Stromal cell of bone marrow (primary cell): ENCODE measurements at regions not wholly inside any gene's neighbourhood (a gene's known extent, or its start where the extent isn't known, plus 50 kb on each side); places are given as distances from the start of the nearest gene placed in this dataset.
"Not testable (repeated sequence)": the region's sequence is repeated elsewhere in the genome, so short reads cannot be mapped to it uniquely, and the experiment has no call there.

Experiments used
- DNase-seq: peaks from one replicate; pipeline ENCODE4 v3.0.0-alpha.2; 2012; ENCODE audit warnings: low read depth

DNA sequence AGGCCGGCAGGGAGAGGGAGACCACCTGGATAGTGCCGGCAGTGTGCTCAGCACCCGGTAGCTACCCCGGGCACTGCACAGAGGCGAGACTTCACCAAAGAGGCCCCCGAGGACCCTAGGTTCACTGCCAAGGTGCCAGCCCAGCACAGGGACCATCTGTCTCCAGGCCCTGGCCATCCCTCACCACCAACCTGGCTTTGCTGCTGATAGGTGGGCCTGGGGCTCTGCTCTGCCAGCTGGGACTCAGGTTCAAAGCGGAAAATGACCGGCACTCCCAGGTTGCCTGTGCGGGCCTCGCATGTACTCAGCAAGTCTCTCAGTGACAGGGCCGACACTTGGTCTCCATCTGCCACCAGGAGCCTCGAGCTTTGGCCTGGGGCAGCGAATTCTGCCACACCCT lies 812.2 kb downstream of the BRD1 start:
- DNase-seq, result no peak

GRCh38 chr22:49014227-49015201 lies 813.2 kb downstream of the BRD1 start:
- DNase-seq, result no peak

- DNase-seq, result no peak
Measured at GRCh38 chr22:49013707-49014106, 814.0 kb downstream of the BRD1 start.

DNA sequence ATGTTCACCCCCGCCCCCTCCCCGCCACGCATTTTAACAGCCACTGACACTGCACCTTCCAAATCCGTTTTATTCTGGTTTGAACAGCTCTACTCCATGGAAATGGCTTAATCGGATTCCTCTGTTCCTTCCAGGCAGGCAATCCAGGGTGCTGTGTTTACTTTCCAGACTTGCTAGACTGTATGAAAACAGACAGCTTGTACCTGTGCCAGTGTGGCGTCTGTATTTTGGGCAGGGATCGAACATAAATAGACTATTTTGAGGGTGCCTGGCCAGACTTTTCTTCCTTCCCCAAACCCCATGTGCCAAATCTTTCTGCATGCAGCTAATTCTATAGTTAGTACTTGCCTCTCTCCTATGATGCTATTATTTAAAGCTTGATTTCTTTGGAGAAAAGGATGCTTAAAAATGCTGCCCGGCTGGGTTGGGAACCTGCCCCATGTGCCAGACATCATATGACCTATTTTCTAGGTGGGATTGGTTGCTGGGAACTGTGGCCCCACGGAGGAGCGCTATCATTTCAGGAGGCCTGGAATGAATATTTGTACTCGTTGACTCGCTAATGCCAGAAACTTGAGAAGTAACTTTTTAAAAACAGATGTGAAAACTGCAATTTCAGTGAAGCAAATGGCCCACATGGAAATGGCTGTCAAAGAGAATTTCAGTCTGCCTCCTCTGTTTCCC lies 814.8 kb downstream of the BRD1 start:
- no peak for DNase-seq

- DNase-seq, result no peak
Measured at GRCh38 chr22:49011769-49012648, 815.7 kb downstream of the BRD1 start.

DNA sequence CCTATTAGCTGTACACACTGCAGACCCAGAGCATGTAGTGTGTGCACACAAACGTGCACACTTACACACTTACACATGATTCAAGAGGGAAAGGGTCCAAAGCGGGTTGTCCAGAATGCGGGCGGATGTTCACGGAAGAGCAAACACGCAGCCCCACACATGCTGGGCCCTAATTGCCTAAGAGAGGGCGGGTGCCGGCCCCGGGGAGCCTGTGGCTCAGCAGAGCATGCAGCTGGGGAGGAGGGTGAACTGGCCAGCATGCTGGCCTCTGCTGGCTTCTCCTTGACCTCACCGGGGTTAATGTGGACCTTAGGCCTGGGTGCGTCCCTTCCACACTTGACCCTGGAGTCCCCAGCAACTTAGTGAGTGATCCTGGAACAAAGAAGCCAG lies 816.3 kb downstream of the BRD1 start:
- no peak for DNase-seq

DNA sequence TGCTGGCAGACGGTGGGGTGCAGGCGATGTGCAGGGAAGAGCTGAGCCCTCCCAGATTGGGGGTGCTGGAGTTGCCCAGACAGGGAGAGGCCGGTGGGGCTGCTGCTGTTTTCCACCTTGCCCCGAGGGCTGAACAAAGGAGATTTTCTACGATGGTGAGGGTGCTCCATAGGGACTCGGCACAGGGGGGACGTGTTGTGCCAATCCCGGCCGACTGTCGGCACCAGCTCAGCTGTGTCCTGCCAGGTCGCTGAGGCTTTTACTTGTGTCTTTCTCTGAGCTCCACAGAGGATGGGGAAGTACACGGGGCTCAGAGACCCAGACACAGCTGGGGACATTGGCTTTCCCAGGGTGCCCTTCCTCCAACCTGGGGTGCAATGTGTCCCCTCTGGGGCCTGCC lies 816.8 kb downstream of the BRD1 start:
- DNase-seq, result no peak

DNA sequence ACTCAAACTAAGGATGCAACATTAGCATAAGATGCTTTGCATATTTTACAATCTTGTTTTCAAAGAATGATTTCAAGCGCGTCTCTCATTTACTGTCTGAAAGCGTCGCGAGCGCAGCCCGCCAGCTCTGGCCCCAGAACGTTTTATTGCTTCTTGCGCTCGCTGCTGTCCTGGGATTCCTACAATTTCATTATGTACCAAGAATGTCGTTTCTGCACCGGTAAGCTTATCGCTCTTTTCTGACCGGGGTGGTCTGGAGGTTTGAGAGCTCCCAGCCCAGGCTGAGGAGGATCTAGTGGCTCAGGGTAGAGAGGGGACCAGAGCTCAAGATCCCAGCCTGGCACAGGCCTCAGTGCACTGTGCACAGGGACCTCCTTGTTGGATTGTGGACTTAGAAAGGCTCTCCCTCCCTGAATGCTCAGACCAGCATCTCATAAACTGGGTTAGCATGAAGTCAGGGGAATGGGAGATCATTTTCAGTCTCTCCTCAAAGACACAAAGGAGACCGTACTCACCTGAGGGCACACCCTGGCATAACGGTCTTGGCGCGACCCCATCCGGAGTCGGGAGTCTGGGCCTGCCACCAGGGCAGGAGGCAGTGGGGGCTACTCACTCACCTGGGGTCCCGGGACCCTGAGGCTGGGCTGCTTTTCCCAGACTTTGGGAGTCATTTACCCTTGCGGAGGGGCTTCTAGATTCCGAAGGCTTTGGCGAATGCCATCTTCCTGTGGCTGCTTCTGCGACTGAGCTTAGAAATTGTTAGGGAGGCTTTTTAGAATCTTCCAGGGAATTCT lies 817.4 kb downstream of the BRD1 start:
- DNase-seq, result no peak

GRCh38 chr22:49009359-49010063 lies 818.2 kb downstream of the BRD1 start:
- no peak for DNase-seq

- DNase-seq, result no peak
Measured at GRCh38 chr22:49008682-49009235, 818.9 kb downstream of the BRD1 start.

DNA sequence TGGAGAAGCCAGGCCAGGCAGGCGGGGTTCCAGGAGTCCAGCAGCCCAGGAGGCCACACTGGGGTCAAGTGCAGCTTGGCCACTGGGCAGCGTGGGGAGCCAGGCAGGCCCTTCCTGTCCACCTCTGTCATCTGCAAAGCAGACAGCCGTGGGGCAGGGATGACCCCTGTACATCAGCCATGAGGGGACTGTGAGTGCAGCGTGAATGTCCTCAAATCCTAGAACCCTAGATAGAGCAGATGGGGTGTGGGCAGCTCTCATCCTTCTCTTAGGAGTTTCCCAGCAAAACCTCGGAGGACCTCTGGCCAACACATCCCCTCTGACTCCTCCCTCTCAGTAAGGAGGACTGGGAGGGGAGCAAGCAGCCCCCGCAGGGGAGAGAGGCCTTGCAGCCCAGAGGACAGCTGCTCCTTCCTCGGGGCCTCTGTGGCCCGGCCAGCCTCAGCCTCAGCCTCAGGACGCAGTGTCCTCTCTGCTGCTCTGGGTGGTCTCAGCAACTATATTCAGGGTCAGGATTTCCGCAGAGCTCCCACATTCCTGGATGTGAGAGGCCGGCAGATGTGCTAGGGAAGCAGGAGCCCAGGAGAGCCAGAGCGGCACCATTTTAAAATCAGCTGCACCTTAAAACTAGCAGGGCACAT lies 820.5 kb downstream of the BRD1 start:
- DNase-seq, result no peak

- DNase-seq, result no peak
Measured at GRCh38 chr22:49006207-49007012, 821.3 kb downstream of the BRD1 start.

DNA sequence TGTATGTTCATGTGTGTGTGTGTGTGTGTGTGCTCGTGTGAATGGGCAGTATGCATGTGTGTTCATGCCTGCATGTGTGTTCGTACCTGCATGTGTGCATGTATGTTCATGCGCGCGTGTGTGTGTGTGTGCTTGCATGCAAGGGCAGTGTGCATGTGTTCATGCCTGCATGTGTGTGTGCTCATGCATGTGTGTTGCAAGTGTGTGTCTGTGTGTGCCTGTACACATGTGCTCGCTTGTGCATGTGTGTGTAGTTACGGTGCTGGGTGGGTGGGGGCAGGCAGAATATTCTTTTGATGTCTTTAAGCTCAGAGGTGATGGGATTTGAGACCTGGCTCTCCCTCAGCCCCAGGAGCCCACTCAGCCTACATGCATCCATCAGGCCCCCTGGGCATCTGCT lies 822.1 kb downstream of the BRD1 start:
- DNase-seq, result no peak

- no peak for DNase-seq
Measured at GRCh38 chr22:49004484-49005399, 822.9 kb downstream of the BRD1 start.

- DNase-seq, result not testable (repeated sequence)
Measured at GRCh38 chr22:48997605-48998004, 830.1 kb downstream of the BRD1 start.

GRCh38 chr22:48993655-48994054 lies 834.0 kb downstream of the BRD1 start:
- no peak for DNase-seq

- DNase-seq, result no peak
Measured at GRCh38 chr22:48984639-48985038, 843.0 kb downstream of the BRD1 start.

DNA sequence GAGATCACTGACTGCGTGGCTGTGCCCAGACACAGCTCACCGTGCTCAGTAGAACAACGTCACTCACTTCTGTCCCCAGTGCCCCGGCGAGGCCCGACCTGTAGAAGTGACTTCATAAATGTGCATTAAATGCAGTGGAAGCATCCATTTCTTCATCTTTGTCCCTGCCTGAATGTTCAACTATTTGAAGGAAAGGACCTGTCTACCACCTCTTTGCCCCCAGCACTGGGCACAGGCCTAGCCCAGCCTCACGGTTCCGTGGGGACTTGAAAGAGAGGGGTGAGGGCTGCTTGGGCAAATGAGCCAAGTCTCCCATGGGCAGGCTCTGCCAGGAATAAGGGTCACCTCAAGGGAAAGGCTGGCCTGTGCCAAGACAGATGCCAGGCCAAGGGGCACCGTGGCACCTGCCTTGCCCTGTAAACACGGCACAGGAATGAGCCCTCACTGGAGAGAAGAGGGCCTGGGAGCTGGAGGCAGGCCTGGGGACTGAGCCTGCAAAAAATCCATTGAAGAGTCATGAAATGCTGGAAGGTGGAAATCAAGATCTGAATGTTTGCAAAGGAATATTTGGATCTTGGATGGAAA lies 845.3 kb downstream of the BRD1 start:
- DNase-seq, result no peak
